ENCODE measurements at regions not wholly inside any gene's neighbourhood (a gene's known extent, or its start where the extent isn't known, plus 50 kb on each side); places are given as distances from the start of the nearest gene placed in this dataset.

GRCh38 chr7:25062380-25062779, 62.7 kb downstream of the CYCS start (continued):
- no peak for TF ChIP-seq ZNF776 (tag by site-specific recombination; IDR thresholded peaks at IDR 0.05; ENCODE audit: borderline replicate concordance)
- TF ChIP-seq ZNF10 (tag by site-specific recombination; IDR thresholded peaks at IDR 0.05): no peak
- TF ChIP-seq ELK4 (IDR thresholded peaks at IDR 0.05; ENCODE audit: borderline replicate concordance, low read depth, low read length): no peak
- TF ChIP-seq ZNF701 (tag by site-specific recombination; IDR thresholded peaks at IDR 0.05): no peak
- no peak for TF ChIP-seq ZNF248 (tag by site-specific recombination; IDR thresholded peaks at IDR 0.05)
- TF ChIP-seq ZNF777 (tag by site-specific recombination; IDR thresholded peaks at IDR 0.05; ENCODE audit: borderline replicate concordance): no peak
- TF ChIP-seq ZSCAN4 (tag by site-specific recombination; IDR thresholded peaks at IDR 0.05): no peak
- TF ChIP-seq ZNF664 (tag by site-specific recombination; IDR thresholded peaks at IDR 0.05): no peak
- no peak for TF ChIP-seq ZNF221 (tag by site-specific recombination; IDR thresholded peaks at IDR 0.05; ENCODE audit: borderline replicate concordance)

GRCh38 chr7:25060487-25061055, 64.5 kb downstream of the CYCS start:
- POLR2A ChIA-PET: interaction anchor here (0.9 kb wide), 1 partner anchor 29 kb away, joined by 3 read pairs; no protein-coding TSS in a partner anchor
- no peaks in the 10 kb centered on the region for H3K4me1 ChIP-seq (ENCODE audit: control insufficient read depth, insufficient read depth, low read length)
- no peaks in the 10 kb centered on the region for H3K9me3 ChIP-seq (ENCODE audit: control insufficient read depth, insufficient read depth, low read depth, low read length)
- no peak overlapping the region for H3K4me3 ChIP-seq (ENCODE audit: low read depth, low read length)
- CTCF ChIA-PET: interaction anchor here (0.6 to 0.9 kb wide), 2 partner anchors 8 to 38 kb away, joined by 3 to 6 read pairs; no protein-coding TSS in a partner anchor
- no peaks in the 10 kb centered on the region for H3K36me3 ChIP-seq (ENCODE audit: control insufficient read depth in 2 of 2, insufficient read depth in 1 of 2, low read length in 2 of 2)
- TF ChIP-seq KLF1 (tag by site-specific recombination; IDR thresholded peaks at IDR 0.05) (no peak), ZNF2 (tag by site-specific recombination; IDR thresholded peaks at IDR 0.05) (no peak), ZNF239 (tag by site-specific recombination; IDR thresholded peaks at IDR 0.05) (no peak), GLI4 (tag by site-specific recombination; IDR thresholded peaks at IDR 0.05) (no peak), FEZF1 (tag by site-specific recombination; IDR thresholded peaks at IDR 0.05) (no peak), ZNF560 (tag by site-specific recombination; IDR thresholded peaks at IDR 0.05; ENCODE audit: borderline replicate concordance) (no peak), ZBTB49 (tag by site-specific recombination; IDR thresholded peaks at IDR 0.05; ENCODE audit: low read depth) (no peak), ZNF513 (tag by site-specific recombination; IDR thresholded peaks at IDR 0.05) (no peak), ZNF654 (tag by site-specific recombination; IDR thresholded peaks at IDR 0.05; ENCODE audit: low read depth) (no peak)
- no peak overlapping the region for H3K27ac ChIP-seq (ENCODE audit: extremely low read depth, low read depth, low read length)
